ENCODE measurements at regions not wholly inside any gene's neighbourhood (a gene's known extent, or its start where the extent isn't known, plus 50 kb on each side); places are given as distances from the start of the nearest gene placed in this dataset.

- Histone ChIP-seq H3K27me3 (ENCODE audit: control insufficient read depth, insufficient read depth, low read length) (no peaks in the 10 kb centered on the region), H3K36me3 (ENCODE audit: control insufficient read depth, insufficient read depth, low read length) (no peaks in the 10 kb centered on the region), H3K4me3 (ENCODE audit: low read depth, low read length) (no peak overlapping the region)
- POLR2A ChIA-PET: no interaction called here
- DNase-seq (ENCODE audit: low read depth): no peak
- TF ChIP-seq, protein P1, sequence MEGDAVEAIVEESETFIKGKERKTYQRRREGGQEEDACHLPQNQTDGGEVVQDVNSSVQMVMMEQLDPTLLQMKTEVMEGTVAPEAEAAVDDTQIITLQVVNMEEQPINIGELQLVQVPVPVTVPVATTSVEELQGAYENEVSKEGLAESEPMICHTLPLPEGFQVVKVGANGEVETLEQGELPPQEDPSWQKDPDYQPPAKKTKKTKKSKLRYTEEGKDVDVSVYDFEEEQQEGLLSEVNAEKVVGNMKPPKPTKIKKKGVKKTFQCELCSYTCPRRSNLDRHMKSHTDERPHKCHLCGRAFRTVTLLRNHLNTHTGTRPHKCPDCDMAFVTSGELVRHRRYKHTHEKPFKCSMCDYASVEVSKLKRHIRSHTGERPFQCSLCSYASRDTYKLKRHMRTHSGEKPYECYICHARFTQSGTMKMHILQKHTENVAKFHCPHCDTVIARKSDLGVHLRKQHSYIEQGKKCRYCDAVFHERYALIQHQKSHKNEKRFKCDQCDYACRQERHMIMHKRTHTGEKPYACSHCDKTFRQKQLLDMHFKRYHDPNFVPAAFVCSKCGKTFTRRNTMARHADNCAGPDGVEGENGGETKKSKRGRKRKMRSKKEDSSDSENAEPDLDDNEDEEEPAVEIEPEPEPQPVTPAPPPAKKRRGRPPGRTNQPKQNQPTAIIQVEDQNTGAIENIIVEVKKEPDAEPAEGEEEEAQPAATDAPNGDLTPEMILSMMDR (IDR thresholded peaks at IDR 0.05; ENCODE audit: insufficient read depth, low read depth, low read length): no peak
- CTCF ChIA-PET: no interaction called here
Measured at GRCh38 chr12:90396556-90396955, 558.4 kb downstream of the CCER1 start.

GRCh38 chr12:90393652-90394051 is 561.3 kb downstream of the CCER1 start:
- TF ChIP-seq, protein P1 (IDR thresholded peaks at IDR 0.05; ENCODE audit: insufficient read depth, low read depth, low read length): no peak
- Histone ChIP-seq H3K4me3 (ENCODE audit: low read depth, low read length) (no peak overlapping the region), H3K36me3 (ENCODE audit: control insufficient read depth, insufficient read depth, low read length) (no peaks in the 10 kb centered on the region), H3K27me3 (ENCODE audit: control insufficient read depth, insufficient read depth, low read length) (no peaks in the 10 kb centered on the region)
- ChIA-PET POLR2A (no interaction called here), CTCF (interaction anchor here (0.7 kb wide), 1 partner anchor 15 kb away, joined by 3 read pairs; no protein-coding TSS in a partner anchor)
- DNase-seq (ENCODE audit: low read depth): no peak

DNA sequence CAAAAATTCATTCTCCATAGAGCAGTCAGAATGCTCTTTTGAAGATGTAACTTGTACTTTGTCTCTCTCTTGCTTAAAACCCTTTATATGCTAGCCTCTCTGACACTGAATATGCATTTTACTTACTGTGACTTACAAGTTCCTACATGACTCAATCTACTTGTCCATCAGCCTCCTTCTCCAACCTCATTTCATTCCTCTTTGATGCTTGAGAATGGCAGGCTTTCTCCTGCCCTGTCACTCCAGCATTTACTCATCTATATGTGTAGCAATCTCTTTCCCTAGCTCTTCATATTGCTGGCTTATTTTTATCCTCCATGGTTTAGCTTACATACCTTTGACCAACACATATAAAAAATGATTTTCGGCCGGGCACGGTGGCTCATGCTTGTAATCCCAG is 561.9 kb downstream of the CCER1 start:
- TF ChIP-seq, protein P1 (IDR thresholded peaks at IDR 0.05; ENCODE audit: insufficient read depth, low read depth, low read length): no peak
- CTCF ChIA-PET: no interaction called here
- POLR2A ChIA-PET: no interaction called here
- Histone ChIP-seq H3K36me3 (ENCODE audit: control insufficient read depth, insufficient read depth, low read length) (no peaks in the 10 kb centered on the region), H3K27me3 (ENCODE audit: control insufficient read depth, insufficient read depth, low read length) (no peaks in the 10 kb centered on the region), H3K4me3 (ENCODE audit: low read depth, low read length) (no peak overlapping the region)
- no peak for DNase-seq (ENCODE audit: low read depth)

GRCh38 chr12:90390947-90391346 is 564.0 kb downstream of the CCER1 start:
- H3K27me3 ChIP-seq (ENCODE audit: control insufficient read depth, insufficient read depth, low read length): no peaks in the 10 kb centered on the region
- no peaks in the 10 kb centered on the region for H3K36me3 ChIP-seq (ENCODE audit: control insufficient read depth, insufficient read depth, low read length)
- POLR2A ChIA-PET: no interaction called here
- TF ChIP-seq, protein P1 (IDR thresholded peaks at IDR 0.05; ENCODE audit: insufficient read depth, low read depth, low read length): no peak
- DNase-seq (ENCODE audit: low read depth): no peak
- CTCF ChIA-PET: no interaction called here
- H3K4me3 ChIP-seq (ENCODE audit: low read depth, low read length): no peak overlapping the region

DNA sequence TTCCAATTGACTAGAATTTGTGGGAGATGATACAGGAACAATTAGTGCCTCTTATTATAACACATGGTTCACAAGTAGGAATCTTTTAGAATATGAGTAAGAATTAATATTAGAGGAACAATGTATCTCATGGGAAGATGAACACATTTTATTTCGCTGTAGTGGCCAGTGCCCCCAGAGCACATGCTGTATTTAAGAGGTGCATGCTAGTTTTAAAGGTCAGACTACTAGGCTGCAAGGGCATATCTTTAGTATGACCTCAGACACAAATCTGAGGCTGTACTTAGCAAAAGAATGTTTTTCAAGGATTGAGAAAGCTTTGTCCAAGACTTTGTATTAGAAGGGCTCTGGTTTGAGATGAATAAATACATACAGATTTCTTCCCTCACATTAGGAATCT is 586.9 kb downstream of the CCER1 start:
- TF ChIP-seq, protein P1 (IDR thresholded peaks at IDR 0.05; ENCODE audit: insufficient read depth, low read depth, low read length): no peak
- no peak for DNase-seq (ENCODE audit: low read depth)
- CTCF ChIA-PET: no interaction called here

More for the DNA sequence above, 586.9 kb downstream of the CCER1 start:
- POLR2A ChIA-PET: no interaction called here
- no peak overlapping the region for H3K4me3 ChIP-seq (ENCODE audit: low read depth, low read length)
- no peaks in the 10 kb centered on the region for H3K36me3 ChIP-seq (ENCODE audit: control insufficient read depth, insufficient read depth, low read length)
- no peaks in the 10 kb centered on the region for H3K27me3 ChIP-seq (ENCODE audit: control insufficient read depth, insufficient read depth, low read length)

Data from BJ (cell line).